RWPE2 (cell line): ENCODE measurements at regions not wholly inside any gene's neighbourhood (a gene's known extent, or its start where the extent isn't known, plus 50 kb on each side); places are given as distances from the start of the nearest gene placed in this dataset.

Source experiments
- ATAC-seq: fragments of 200-7000 bp; cut with Tn5 transposase; 3 replicates; pipeline ENCODE4 v1.9.1; 2021; ENCODE audit warnings: low read depth
- DNase-seq: peaks from one replicate; pipeline ENCODE4 v3.0.0-alpha.2; 2020; ENCODE audit warnings: low spot score
- H3K27ac ChIP-seq: fragments of 450-650 bp; 2 replicates; pipeline ENCODE4 v1.5.1; 2017; ENCODE audit warnings: mild to moderate bottlenecking; ENCODE audit not compliant: poor library complexity, severe bottlenecking
- H3K27me3 ChIP-seq: fragments of 250-450 bp; sonication (Bioruptor Pico); 2 replicates; pipeline ENCODE4 v1.5.1; 2021; ENCODE audit warnings: mild to moderate bottlenecking, moderate library complexity; ENCODE audit not compliant: insufficient read depth, poor library complexity, severe bottlenecking
- H3K36me3 ChIP-seq: fragments of 250-450 bp; sonication (Bioruptor Pico); 2 replicates; pipeline ENCODE4 v1.5.1; 2020; ENCODE audit warnings: low read depth, mild to moderate bottlenecking, moderate library complexity
- H3K4me1 ChIP-seq: fragments of 250-450 bp; sonication (Bioruptor Pico); 2 replicates; pipeline ENCODE4 v1.5.1; 2021; ENCODE audit warnings: mild to moderate bottlenecking, moderate library complexity; ENCODE audit not compliant: insufficient read depth, poor library complexity, severe bottlenecking
- H3K4me3 ChIP-seq: fragments of 250-450 bp; sonication (Bioruptor Pico); 2 replicates; pipeline ENCODE4 v1.5.1; 2021; ENCODE audit warnings: mild to moderate bottlenecking, moderate library complexity; ENCODE audit not compliant: severe bottlenecking
- H3K9me3 ChIP-seq: fragments of 250-450 bp; sonication (Bioruptor Pico); 2 replicates; pipeline ENCODE4 v1.5.1; 2021; ENCODE audit warnings: mild to moderate bottlenecking, moderate library complexity; ENCODE audit not compliant: severe bottlenecking
- TF ChIP-seq, protein P1 (sequence below): fragments of 450-650 bp; IDR thresholded peaks from one replicate; pipeline ENCODE4 v1.5.1; 2017; ENCODE audit warnings: mild to moderate bottlenecking, moderate library complexity; ENCODE audit not compliant: poor library complexity, severe bottlenecking

DNA sequence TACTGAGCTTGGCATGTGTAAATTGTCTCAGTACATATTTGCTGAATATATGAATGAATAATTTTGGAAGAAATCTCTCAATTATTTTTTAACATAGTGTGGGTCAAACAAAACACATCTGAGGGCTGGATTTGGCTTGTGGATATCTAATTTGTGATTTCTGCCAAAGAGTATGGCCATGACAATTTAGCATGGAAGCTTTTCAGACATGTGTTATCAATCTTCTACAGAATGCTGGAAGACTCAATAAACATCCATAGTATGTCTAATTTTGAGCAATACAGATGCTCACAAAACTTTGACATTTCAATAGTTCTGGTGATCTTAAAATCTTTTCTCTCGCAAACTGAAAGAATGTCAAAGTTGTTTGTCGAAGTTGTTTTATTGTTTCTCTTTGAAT is 214.1 kb upstream of the ANKH start:
- no peaks in the 10 kb centered on the region for H3K27me3 ChIP-seq
- no peak overlapping the region for H3K27ac ChIP-seq
- no peaks in the 10 kb centered on the region for H3K4me1 ChIP-seq
- TF ChIP-seq, protein P1, sequence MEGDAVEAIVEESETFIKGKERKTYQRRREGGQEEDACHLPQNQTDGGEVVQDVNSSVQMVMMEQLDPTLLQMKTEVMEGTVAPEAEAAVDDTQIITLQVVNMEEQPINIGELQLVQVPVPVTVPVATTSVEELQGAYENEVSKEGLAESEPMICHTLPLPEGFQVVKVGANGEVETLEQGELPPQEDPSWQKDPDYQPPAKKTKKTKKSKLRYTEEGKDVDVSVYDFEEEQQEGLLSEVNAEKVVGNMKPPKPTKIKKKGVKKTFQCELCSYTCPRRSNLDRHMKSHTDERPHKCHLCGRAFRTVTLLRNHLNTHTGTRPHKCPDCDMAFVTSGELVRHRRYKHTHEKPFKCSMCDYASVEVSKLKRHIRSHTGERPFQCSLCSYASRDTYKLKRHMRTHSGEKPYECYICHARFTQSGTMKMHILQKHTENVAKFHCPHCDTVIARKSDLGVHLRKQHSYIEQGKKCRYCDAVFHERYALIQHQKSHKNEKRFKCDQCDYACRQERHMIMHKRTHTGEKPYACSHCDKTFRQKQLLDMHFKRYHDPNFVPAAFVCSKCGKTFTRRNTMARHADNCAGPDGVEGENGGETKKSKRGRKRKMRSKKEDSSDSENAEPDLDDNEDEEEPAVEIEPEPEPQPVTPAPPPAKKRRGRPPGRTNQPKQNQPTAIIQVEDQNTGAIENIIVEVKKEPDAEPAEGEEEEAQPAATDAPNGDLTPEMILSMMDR = no peak
- no peak overlapping the region for H3K4me3 ChIP-seq
- DNase-seq (no peak), ATAC-seq (no peak)
- no peaks in the 10 kb centered on the region for H3K9me3 ChIP-seq
- no peaks in the 10 kb centered on the region for H3K36me3 ChIP-seq

DNA sequence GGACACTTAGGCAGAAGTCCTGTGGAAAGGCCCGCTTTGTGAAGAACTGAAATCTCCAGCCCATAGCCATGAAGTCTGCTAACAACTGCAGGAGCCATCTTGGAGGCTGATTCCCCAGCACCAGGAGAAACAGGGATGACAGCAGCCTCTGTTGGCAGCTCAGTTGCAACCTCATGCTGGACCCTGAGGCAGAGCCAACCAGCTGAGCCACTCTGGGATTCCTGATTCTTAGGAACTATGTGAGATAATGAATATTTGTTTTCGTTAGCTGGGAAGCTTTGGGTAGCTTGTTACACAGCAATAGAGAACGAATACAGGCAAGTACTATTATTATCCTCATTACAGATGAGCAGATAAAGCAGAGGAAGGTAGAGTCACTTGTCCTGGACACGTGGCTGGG is 210.5 kb upstream of the ANKH start:
- no peaks in the 10 kb centered on the region for H3K36me3 ChIP-seq
- no peaks in the 10 kb centered on the region for H3K9me3 ChIP-seq
- no peaks in the 10 kb centered on the region for H3K27me3 ChIP-seq
- no peak overlapping the region for H3K4me3 ChIP-seq
- DNase-seq (no peak), ATAC-seq (no peak)
- H3K27ac ChIP-seq = no peak overlapping the region
- no peaks in the 10 kb centered on the region for H3K4me1 ChIP-seq
- TF ChIP-seq, protein P1 = no peak

DNA sequence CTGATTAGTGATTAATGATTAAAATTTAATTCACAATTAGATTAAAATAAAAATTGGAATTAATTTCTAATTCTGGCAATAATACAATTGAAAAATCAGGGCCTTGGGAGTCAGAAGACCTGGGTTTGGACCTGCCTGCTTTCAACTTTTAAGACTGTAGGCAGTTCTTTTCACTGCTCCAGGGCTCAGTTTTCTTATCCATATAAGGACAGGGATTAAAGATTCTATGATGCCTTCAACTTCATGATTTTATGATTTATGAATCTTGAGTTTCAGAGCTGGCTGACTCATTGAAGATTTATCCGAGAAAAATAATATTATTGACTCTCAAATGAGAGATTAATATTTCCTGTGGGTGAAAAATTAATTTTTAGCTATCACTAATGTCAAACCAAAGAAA is 208.6 kb upstream of the ANKH start:
- H3K36me3 ChIP-seq = no peaks in the 10 kb centered on the region
- H3K9me3 ChIP-seq = no peaks in the 10 kb centered on the region
- H3K27ac ChIP-seq = no peak overlapping the region
- TF ChIP-seq, protein P1 = no peak
- no peak overlapping the region for H3K4me3 ChIP-seq
- no peak for ATAC-seq
- H3K4me1 ChIP-seq = no peaks in the 10 kb centered on the region
- DNase-seq = no peak
- no peaks in the 10 kb centered on the region for H3K27me3 ChIP-seq

DNA sequence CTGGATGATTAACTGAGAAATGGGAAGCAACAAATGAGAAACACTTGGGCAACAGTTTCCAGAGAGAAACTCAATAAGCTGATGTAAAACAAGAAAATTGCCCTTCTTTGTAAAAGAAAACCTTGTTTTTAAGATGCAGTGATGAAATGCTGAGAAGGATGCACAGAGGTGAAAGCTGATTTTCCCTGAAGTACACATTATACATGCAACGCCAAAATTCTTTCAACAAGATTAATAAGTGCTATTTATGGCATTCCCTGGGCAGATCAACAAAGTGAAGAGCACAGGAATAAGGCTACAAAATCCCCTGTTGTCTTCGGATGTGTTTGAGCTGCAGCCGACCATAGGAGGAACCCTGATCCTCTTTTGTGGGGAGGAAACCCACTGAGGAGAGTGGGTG is 208.0 kb upstream of the ANKH start:
- ATAC-seq (no peak), DNase-seq (no peak)
- H3K4me3 ChIP-seq = no peak overlapping the region
- no peaks in the 10 kb centered on the region for H3K4me1 ChIP-seq
- H3K36me3 ChIP-seq = no peaks in the 10 kb centered on the region
- H3K27ac ChIP-seq = no peak overlapping the region
- TF ChIP-seq, protein P1 = no peak
- H3K9me3 ChIP-seq = no peaks in the 10 kb centered on the region
- no peaks in the 10 kb centered on the region for H3K27me3 ChIP-seq

DNA sequence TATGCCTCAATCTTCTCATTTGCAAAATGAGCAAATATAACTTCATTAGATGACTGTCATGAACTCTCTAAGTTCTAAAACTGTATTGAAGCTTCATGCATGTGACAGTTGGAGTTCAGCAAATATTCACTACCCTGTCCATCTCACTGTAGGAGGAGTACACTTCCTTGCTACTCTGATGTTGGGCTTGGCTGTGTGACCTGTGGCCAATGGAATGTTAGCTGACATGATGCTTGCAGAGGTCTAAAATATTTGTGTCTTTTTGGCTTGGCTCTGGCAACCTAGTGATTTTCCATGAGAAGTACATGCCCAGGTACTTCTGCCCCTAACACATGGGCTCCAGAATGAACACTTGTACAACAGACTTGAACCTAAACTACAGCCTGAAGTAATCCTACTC is 203.1 kb upstream of the ANKH start:
- Histone ChIP-seq H3K4me1 (no peaks in the 10 kb centered on the region), H3K4me3 (no peak overlapping the region), H3K27me3 (no peaks in the 10 kb centered on the region), H3K36me3 (no peaks in the 10 kb centered on the region), H3K27ac (no peak overlapping the region), H3K9me3 (no peaks in the 10 kb centered on the region)
- TF ChIP-seq, protein P1 = no peak
- DNase-seq (no peak), ATAC-seq (peak; percentile 57)
